CD4-positive, alpha-beta T cell (primary cell): ENCODE measurements at regions not wholly inside any gene's neighbourhood (a gene's known extent, or its start where the extent isn't known, plus 50 kb on each side); places are given as distances from the start of the nearest gene placed in this dataset.

Experiments
- ATAC-seq: fragments of 200-7000 bp; cut with Tn5 transposase; one replicate; pipeline ENCODE4 v1.10.0; 2022; ENCODE audit warnings: mild to moderate bottlenecking; ENCODE audit not compliant: poor library complexity
- CTCF ChIA-PET: fragments of 350-600 bp; sonication (Branson Sonifier 250); formaldehyde crosslinking; loops from one replicate; lab custom pipeline; 2021; ENCODE audit warnings: antibody characterized with exemption, inconsistent platforms; lab: Charles Lee
- POLR2A ChIA-PET: fragments of 350-600 bp; sonication (Branson Sonifier 250); formaldehyde crosslinking; loops from one replicate; lab custom pipeline; 2021; ENCODE audit warnings: antibody characterized with exemption, inconsistent platforms; lab: Charles Lee
- DNase-seq, 14 experiments: peaks; one replicate each; pipeline ENCODE4 v3.0.0-alpha.2; 2013 to 2020; ENCODE audit warnings: mixed read lengths in 2 of 14
- H3K27ac ChIP-seq, 2 donors: one replicate each; pipeline versions ENCODE4 v1.5.1 to v1.7.0; 2013; ENCODE audit warnings: low read length in 2 of 2, low read depth in 1 of 2, mild to moderate bottlenecking in 1 of 2
- H3K27me3 ChIP-seq, 2 experiments: 1 replicate in 1 of 2; 2 replicates in 1 of 2; pipeline versions ENCODE4 v1.6.1 to v1.7.0; 2013; ENCODE audit warnings: low read length in 2 of 2, control low read depth in 1 of 2, mild to moderate bottlenecking in 1 of 2, moderate library complexity in 1 of 2; ENCODE audit not compliant: insufficient read depth in 2 of 2, control insufficient read depth in 1 of 2
- H3K36me3 ChIP-seq: one replicate; pipeline ENCODE4 v1.6.1; 2013; ENCODE audit warnings: low read length, control low read depth; ENCODE audit not compliant: insufficient read depth
- H3K4me1 ChIP-seq: one replicate; pipeline ENCODE4 v1.6.1; 2013; ENCODE audit warnings: low read length, control low read depth; ENCODE audit not compliant: insufficient read depth
- H3K4me3 ChIP-seq: one replicate; pipeline ENCODE4 v1.5.1; 2013; ENCODE audit warnings: mild to moderate bottlenecking, low read length, moderate library complexity
- H3K9me3 ChIP-seq, 2 experiments: 1 replicate in 1 of 2; 2 replicates in 1 of 2; pipeline versions ENCODE4 v1.6.1 to v1.7.0; 2013; ENCODE audit warnings: low read length in 2 of 2, mild to moderate bottlenecking in 2 of 2, control low read depth in 1 of 2, moderate library complexity in 1 of 2; ENCODE audit not compliant: control insufficient read depth in 1 of 2, insufficient read depth in 1 of 2
- H3K27ac Mint-ChIP-seq: one replicate; pipeline ENCODE4 v1.8.0; 2020; ENCODE audit warnings: mixed read lengths
- H3K27me3 Mint-ChIP-seq: one replicate; pipeline ENCODE4 v1.8.0; 2021; ENCODE audit warnings: mixed read lengths
- H3K36me3 Mint-ChIP-seq: one replicate; pipeline ENCODE4 v1.8.0; 2021; ENCODE audit warnings: low read depth, mixed read lengths
- H3K4me1 Mint-ChIP-seq: one replicate; pipeline ENCODE4 v1.8.0; 2021; ENCODE audit warnings: low read depth, mixed read lengths
- H3K4me3 Mint-ChIP-seq: one replicate; pipeline ENCODE4 v1.8.0; 2020; ENCODE audit warnings: mild to moderate bottlenecking, mixed read lengths
- H3K9me3 Mint-ChIP-seq: one replicate; pipeline ENCODE4 v1.8.0; 2020; ENCODE audit warnings: mixed read lengths
- CTCF ChIP-seq: fragments of 200-600 bp; IDR thresholded peaks from one replicate; pipeline ENCODE4 v1.8.0; 2022; ENCODE audit warnings: antibody characterized with exemption, mild to moderate bottlenecking
- intact Hi-C, 2 experiments: fragments of 100-400 bp; cut with DNase I in 1 of 2; cut with micrococcal nuclease in 1 of 2; formaldehyde crosslinking; loops; one replicate each; pipeline versions ENCODE4 v1.15.1 to v1.9.0; 2023 to 2025; cut with DNase I, micrococcal nuclease

GRCh38 chr4:126678618-126679017 is 954.1 kb upstream of the INTU start:
- CTCF ChIA-PET = no interaction called here
- POLR2A ChIA-PET = no interaction called here
- Histone ChIP-seq H3K9me3 (no peaks in the 10 kb centered on the region), H3K4me3 (no peak overlapping the region), H3K4me1 (no peaks in the 10 kb centered on the region), H3K27me3 (no peaks in the 10 kb centered on the region), H3K27ac (no peak overlapping the region), H3K36me3 (no peaks in the 10 kb centered on the region)
- Mint-ChIP-seq H3K36me3 (no peaks in the 10 kb centered on the region), H3K27ac (no peak overlapping the region), H3K9me3 (no peaks in the 10 kb centered on the region), H3K4me3 (no peak overlapping the region), H3K4me1 (no peaks in the 10 kb centered on the region), H3K27me3 (no peaks in the 10 kb centered on the region)
- TF ChIP-seq CTCF = no peak
- ATAC-seq (no peak), DNase-seq (no peak)
- intact Hi-C loops = no loop called here

- H3K4me3 ChIP-seq = no peak overlapping the region
- H3K9me3 ChIP-seq = no peaks in the 10 kb centered on the region
- no peaks in the 10 kb centered on the region for H3K36me3 Mint-ChIP-seq
- ATAC-seq (no peak), DNase-seq (no peak)
- H3K4me1 Mint-ChIP-seq = no peaks in the 10 kb centered on the region
- no peaks in the 10 kb centered on the region for H3K27me3 Mint-ChIP-seq
- no peak overlapping the region for H3K27ac Mint-ChIP-seq
- H3K27ac ChIP-seq = no peak overlapping the region
- H3K4me1 ChIP-seq = no peaks in the 10 kb centered on the region
- no peak for TF ChIP-seq CTCF
- ChIA-PET CTCF (no interaction called here), POLR2A (no interaction called here)
- no peaks in the 10 kb centered on the region for H3K9me3 Mint-ChIP-seq
- no peaks in the 10 kb centered on the region for H3K36me3 ChIP-seq
- H3K4me3 Mint-ChIP-seq = no peak overlapping the region
- intact Hi-C loops = no loop called here
- no peaks in the 10 kb centered on the region for H3K27me3 ChIP-seq
Observed at GRCh38 chr4:126679303-126679702, 953.5 kb upstream of the INTU start.

- no peak overlapping the region for H3K4me3 Mint-ChIP-seq
- no peak overlapping the region for H3K27ac ChIP-seq
- no peak for TF ChIP-seq CTCF
- no peak overlapping the region for H3K27ac Mint-ChIP-seq
- H3K27me3 ChIP-seq = no peaks in the 10 kb centered on the region
- POLR2A ChIA-PET = no interaction called here
- no peaks in the 10 kb centered on the region for H3K36me3 Mint-ChIP-seq
- H3K9me3 ChIP-seq = no peaks in the 10 kb centered on the region
- H3K27me3 Mint-ChIP-seq = no peaks in the 10 kb centered on the region
- H3K4me3 ChIP-seq = no peak overlapping the region
- no peaks in the 10 kb centered on the region for H3K36me3 ChIP-seq
- H3K4me1 ChIP-seq = no peaks in the 10 kb centered on the region
- H3K4me1 Mint-ChIP-seq = no peaks in the 10 kb centered on the region
- CTCF ChIA-PET = no interaction called here
- DNase-seq (no peak), ATAC-seq (no peak)
- H3K9me3 Mint-ChIP-seq = no peaks in the 10 kb centered on the region
- intact Hi-C loops = no loop called here
Observed at GRCh38 chr4:126682250-126682649, 950.5 kb upstream of the INTU start.
